ENCODE measurements at regions not wholly inside any gene's neighbourhood (a gene's known extent, or its start where the extent isn't known, plus 50 kb on each side); places are given as distances from the start of the nearest gene placed in this dataset.

DNA sequence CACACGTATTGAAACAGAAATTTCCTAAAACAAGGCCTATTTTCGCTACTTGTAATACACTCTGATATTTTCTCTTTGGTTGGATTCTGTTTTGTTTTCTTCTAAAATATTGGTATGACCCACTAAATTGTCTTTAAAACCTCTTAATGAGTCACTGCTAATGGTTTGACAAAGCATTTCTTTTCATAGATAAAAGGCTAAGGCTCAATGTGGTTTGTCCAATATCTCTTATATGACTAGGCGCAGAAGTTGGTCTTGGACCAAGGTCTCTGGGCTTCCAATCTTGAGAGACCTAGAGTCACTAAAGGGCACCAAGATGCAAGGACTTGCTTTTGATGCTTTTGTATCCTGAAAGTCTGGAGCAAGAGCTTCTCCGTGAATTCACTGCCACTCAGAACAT is 498.2 kb upstream of the TCF4 start:
- no peak for TF ChIP-seq POLR2A (IDR thresholded peaks at IDR 0.05; ENCODE audit: low read depth, low read length)
- no peak for TF ChIP-seq CTCF (IDR thresholded peaks at IDR 0.05 in 2 of 3, conservative IDR thresholded peaks at IDR 0.05 in 1 of 3; ENCODE audit: control insufficient read depth in 2 of 3, extremely low read depth in 1 of 3, insufficient read depth in 1 of 3, low read depth in 3 of 3, low read length in 3 of 3)
- TF ChIP-seq EZH2 (IDR thresholded peaks at IDR 0.05; ENCODE audit: borderline replicate concordance, control insufficient read depth, low read depth, low read length), result no peak
- TF ChIP-seq HCFC1 (IDR thresholded peaks at IDR 0.05; ENCODE audit: low read length), result no peak
- no peak for TF ChIP-seq NRF1 (conservative IDR thresholded peaks at IDR 0.05; ENCODE audit: low read depth, low read length)
- no peak for TF ChIP-seq MTA2 (IDR thresholded peaks at IDR 0.05; ENCODE audit: low read depth)
- TF ChIP-seq CEBPB (IDR thresholded peaks at IDR 0.05; ENCODE audit: borderline replicate concordance in 1 of 2, low read depth in 2 of 2, low read length in 2 of 2), result no peak
- TF ChIP-seq EP300 (IDR thresholded peaks at IDR 0.05; ENCODE audit: borderline replicate concordance in 1 of 2, control insufficient read depth in 1 of 2, low read depth in 2 of 2, low read length in 2 of 2), result no peak
- no peak for TF ChIP-seq NFYB (IDR thresholded peaks at IDR 0.05; ENCODE audit: insufficient read depth, low read depth, low read length)
- TF ChIP-seq FOS (IDR thresholded peaks at IDR 0.05; ENCODE audit: borderline replicate concordance, extremely low read depth, insufficient read length), result no peak
- TF ChIP-seq NFIC (IDR thresholded peaks at IDR 0.05; ENCODE audit: low read depth, low read length), result no peak
